GM12864 (cell line): ENCODE measurements at regions not wholly inside any gene's neighbourhood (a gene's known extent, or its start where the extent isn't known, plus 50 kb on each side); places are given as distances from the start of the nearest gene placed in this dataset.

ENCODE experiments used
- DNase-seq: peaks from one replicate; pipeline ENCODE4 v3.0.0-alpha.2; 2011; ENCODE audit warnings: low read depth
- H3K4me3 ChIP-seq: 2 replicates; pipeline ENCODE4 v1.5.1; 2011; ENCODE audit warnings: mild to moderate bottlenecking, low read depth, low read length, control low read depth
- TF ChIP-seq, protein P1 (sequence below): IDR thresholded peaks from 2 replicates; pipeline ENCODE4 v1.5.1; 2011; ENCODE audit warnings: low read depth, mild to moderate bottlenecking, moderate library complexity, low read length, control low read depth, inconsistent platforms; ENCODE audit errors: missing control alignments

DNA sequence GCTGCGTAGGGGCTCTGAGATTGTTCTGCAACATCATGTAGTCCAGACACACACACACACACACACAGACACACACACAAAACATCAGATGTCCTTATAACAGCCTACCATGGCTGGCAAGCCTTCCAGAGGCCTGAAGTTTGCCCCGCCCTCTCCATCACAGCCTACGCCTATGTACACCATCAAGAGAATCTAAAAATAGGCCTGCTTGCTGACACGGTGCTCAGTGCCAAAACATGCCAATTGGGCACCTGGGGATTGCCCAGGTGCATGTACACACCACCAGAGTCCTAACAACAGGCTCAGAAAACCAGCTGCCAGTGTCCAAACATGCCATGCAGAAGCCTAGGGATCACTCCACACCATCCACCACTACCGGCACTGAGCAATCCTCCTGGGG lies 391.7 kb upstream of the SPTLC3 start:
- no peak overlapping the region for H3K4me3 ChIP-seq
- DNase-seq: no peak
- TF ChIP-seq, protein P1, sequence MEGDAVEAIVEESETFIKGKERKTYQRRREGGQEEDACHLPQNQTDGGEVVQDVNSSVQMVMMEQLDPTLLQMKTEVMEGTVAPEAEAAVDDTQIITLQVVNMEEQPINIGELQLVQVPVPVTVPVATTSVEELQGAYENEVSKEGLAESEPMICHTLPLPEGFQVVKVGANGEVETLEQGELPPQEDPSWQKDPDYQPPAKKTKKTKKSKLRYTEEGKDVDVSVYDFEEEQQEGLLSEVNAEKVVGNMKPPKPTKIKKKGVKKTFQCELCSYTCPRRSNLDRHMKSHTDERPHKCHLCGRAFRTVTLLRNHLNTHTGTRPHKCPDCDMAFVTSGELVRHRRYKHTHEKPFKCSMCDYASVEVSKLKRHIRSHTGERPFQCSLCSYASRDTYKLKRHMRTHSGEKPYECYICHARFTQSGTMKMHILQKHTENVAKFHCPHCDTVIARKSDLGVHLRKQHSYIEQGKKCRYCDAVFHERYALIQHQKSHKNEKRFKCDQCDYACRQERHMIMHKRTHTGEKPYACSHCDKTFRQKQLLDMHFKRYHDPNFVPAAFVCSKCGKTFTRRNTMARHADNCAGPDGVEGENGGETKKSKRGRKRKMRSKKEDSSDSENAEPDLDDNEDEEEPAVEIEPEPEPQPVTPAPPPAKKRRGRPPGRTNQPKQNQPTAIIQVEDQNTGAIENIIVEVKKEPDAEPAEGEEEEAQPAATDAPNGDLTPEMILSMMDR: no peak

DNA sequence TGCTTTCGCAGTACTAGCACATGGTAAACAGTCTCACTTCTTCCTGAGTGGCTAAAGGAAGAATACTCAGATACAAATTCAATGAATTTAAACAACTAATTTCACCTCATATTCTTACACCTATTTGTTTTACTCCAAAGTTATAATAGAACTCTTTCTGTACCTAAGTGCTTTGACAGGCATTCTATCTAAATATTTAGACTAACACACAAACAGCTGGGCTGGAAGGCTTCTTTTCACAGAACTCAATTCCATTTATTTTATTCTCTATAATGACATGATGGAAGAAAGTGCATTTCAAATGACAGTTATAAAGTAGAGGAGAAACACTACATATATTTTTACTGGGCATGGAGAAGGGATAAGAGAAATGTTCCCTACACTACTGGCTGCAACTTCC lies 384.9 kb upstream of the SPTLC3 start:
- TF ChIP-seq, protein P1: no peak
- H3K4me3 ChIP-seq: no peak overlapping the region
- no peak for DNase-seq

DNA sequence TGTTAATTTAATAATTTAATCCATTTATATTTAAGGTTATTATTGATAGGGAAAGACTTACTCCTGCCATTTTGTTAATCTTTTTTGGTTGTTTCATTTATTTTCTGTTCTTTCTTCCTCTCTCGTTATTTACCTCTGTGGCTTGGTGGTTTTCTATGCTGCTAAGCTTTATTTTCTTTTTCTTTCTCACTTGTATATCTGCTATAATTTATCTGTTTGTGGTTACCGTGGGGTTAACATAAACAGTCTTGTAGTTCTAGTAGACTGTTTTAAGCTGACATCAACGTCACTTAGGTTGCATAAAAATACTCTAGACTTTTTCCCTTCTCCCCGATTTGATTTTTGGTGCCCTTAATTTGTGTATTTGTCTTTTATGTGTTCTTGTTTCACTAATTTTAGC lies 381.3 kb upstream of the SPTLC3 start:
- TF ChIP-seq, protein P1: no peak
- H3K4me3 ChIP-seq: no peak overlapping the region
- DNase-seq: no peak

DNA sequence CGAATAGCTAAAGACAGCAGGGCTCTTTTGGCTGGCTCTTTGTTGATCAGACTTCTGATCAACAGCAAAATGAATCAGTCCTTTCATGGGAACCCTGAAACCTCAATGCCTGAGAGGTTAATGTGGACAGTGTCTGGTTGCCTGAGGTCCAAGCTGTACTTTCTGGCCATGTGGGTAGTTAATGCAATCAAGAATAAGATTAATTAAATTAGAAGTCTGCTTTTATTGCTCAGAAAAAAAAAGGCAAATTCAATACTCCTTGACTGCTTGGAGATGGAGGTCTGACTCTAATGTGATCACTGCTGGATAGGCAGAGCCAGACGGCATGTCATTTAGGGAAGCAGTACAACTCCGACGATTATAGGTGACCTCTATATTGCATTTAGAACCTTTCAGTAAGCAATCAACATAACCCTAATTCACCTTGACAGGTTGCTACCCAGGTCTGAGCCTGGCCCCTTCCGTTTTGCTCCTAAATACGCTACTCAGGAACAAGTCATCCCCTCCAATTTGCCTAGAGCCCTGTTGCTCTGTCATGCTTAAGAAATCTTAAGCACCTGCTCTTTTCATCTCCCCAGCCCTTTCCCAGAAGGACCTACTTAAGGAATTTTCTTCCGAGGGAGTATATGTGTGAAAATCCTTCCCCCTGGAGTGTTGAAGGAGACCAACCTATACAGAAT lies 370.0 kb upstream of the SPTLC3 start:
- TF ChIP-seq, protein P1: no peak
- no peak overlapping the region for H3K4me3 ChIP-seq
- DNase-seq: no peak

DNA sequence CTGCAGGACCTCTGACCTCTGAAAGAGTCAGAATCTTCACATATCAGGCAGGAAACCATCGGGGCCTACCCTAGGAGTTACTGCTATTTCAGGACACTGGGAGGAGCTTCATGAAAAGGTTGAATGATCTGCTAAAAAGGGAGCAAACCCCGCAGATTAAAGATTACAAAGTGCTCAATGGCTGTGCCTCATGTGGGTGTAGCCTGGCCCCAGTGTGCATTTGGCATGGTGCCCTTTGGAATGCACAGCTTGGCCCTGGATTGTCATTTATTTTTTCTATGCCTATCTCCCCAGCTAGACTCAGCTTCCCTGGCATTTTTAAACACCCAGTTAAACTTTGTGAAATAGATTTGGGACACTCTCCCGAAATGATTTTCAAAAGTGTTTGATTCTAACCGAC lies 368.5 kb upstream of the SPTLC3 start:
- TF ChIP-seq, protein P1: no peak
- H3K4me3 ChIP-seq: no peak overlapping the region
- no peak for DNase-seq

DNA sequence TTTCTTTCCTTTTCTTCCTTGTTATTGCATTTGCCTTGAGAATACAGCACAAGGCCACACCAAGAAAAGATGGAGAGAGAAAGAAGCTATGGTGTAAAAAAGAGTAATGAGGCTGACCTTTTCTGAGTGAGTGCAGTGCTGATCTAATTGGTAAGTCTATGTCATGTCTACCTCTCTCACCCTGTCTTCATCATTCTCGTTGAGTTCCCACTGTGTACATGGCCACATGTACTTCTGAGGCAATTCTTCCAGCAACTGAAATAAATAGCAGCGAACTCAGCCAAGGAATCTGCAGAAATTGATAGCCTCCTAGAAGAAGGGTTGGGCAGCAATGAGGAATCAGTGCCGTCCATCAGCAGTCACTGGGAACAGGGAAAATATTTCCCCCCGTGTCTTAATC lies 367.2 kb upstream of the SPTLC3 start:
- TF ChIP-seq, protein P1: no peak
- no peak for DNase-seq
- no peak overlapping the region for H3K4me3 ChIP-seq

DNA sequence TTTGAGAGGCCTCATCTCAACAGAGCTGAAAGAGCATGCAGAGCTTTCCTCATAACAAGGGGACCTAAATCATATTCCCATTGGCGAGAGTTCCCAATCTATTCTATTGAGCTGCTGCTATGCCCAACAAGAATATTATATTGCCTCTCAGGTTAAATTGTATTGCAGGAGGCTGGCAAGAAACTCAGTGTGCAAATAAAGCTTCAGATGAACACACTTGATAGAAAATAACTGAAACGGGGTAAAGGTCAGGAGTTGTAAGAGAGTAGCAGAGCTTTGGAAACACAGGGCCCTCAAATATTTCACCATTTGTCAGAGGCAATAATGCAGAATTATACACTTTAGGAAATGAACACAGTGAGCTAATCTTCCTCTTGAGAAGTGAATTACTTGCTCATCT lies 364.3 kb upstream of the SPTLC3 start:
- H3K4me3 ChIP-seq: no peak overlapping the region
- DNase-seq: no peak
- TF ChIP-seq, protein P1: no peak
